Activated B cell treated with CpG ODN at 0.5 μM for 24 hours (primary cell): ENCODE measurements at regions not wholly inside any gene's neighbourhood (a gene's known extent, or its start where the extent isn't known, plus 50 kb on each side); places are given as distances from the start of the nearest gene placed in this dataset.

Experiments used
- ATAC-seq: fragments of 200-7000 bp; cut with Tn5 transposase; one replicate; pipeline ENCODE4 v1.10.0; 2021; ENCODE audit warnings: low read depth, mild to moderate bottlenecking, moderate library complexity
- CTCF ChIA-PET: fragments of 350-600 bp; sonication (Branson Sonifier 250); formaldehyde crosslinking; loops from one replicate; lab custom pipeline; 2021; ENCODE audit warnings: antibody characterized with exemption; lab: Charles Lee
- POLR2A ChIA-PET: fragments of 350-600 bp; sonication (Branson Sonifier 250); formaldehyde crosslinking; loops from one replicate; lab custom pipeline; 2021; ENCODE audit warnings: antibody characterized with exemption; lab: Charles Lee
- DNase-seq: peaks from one replicate; pipeline ENCODE4 v3.0.0; 2022
- H3K27ac Mint-ChIP-seq: one replicate; pipeline ENCODE4 v1.8.0; 2020; ENCODE audit warnings: mixed read lengths
- H3K27me3 Mint-ChIP-seq: one replicate; pipeline ENCODE4 v1.8.0; 2021; ENCODE audit warnings: mixed read lengths
- H3K36me3 Mint-ChIP-seq: one replicate; pipeline ENCODE4 v1.8.0; 2021; ENCODE audit warnings: low read depth, mixed read lengths
- H3K4me1 Mint-ChIP-seq: one replicate; pipeline ENCODE4 v1.8.0; 2021; ENCODE audit warnings: mixed read lengths
- H3K4me3 Mint-ChIP-seq: one replicate; pipeline ENCODE4 v1.8.0; 2020; ENCODE audit warnings: mild to moderate bottlenecking, mixed read lengths
- H3K9me3 Mint-ChIP-seq: one replicate; pipeline ENCODE4 v1.8.0; 2020; ENCODE audit warnings: mixed read lengths
- intact Hi-C: fragments of 100-400 bp; cut with micrococcal nuclease; formaldehyde crosslinking; loops from one replicate; pipeline ENCODE4 v1.15.1; 2024
- TF ChIP-seq, protein P1 (sequence below): fragments of 200-600 bp; IDR thresholded peaks from one replicate; pipeline ENCODE4 v1.8.0; 2022; ENCODE audit warnings: antibody characterized with exemption, mild to moderate bottlenecking

GRCh38 chr1:203401199-203401877, 50.4 kb upstream of the FMOD start:
- H3K4me3 Mint-ChIP-seq, result no peak overlapping the region
- CTCF ChIA-PET, result interaction anchor here (1.5 kb wide), 1 partner anchor 60 kb away, joined by 5 read pairs; no protein-coding TSS in a partner anchor

DNA sequence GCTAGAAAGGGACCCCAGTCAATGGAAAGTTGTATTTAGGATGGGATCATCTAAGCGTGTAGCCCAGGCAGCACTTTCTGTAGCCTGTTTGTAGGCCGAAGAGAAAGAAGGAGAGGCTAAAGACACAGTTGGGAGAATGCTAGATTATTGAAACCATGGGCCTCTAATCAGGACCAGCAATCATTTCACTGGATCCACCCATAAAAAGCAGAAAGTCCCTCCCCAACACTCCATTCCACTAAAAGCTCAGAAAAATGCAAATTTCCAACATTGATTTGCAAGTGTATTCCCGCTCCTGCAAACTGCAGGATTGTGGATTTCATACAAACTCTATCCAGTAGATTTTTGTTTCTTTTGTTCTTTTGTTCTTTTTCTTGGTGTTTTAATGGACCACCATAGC, 51.2 kb upstream of the FMOD start:
- Mint-ChIP-seq H3K36me3 (no peaks in the 10 kb centered on the region), H3K27me3 (peaks cover 27% of the 10 kb centered on the region), H3K27ac (no peak overlapping the region), H3K4me3 (no peak overlapping the region), H3K9me3 (no peaks in the 10 kb centered on the region), H3K4me1 (peaks cover 7% of the 10 kb centered on the region)
- ChIA-PET POLR2A (interaction anchor here (1.0 kb wide), 1 partner anchor 22 kb away, joined by 3 read pairs; no protein-coding TSS in a partner anchor), CTCF (interaction anchor here (0.9 kb wide), 1 partner anchor 60 kb away, joined by 4 read pairs; no protein-coding TSS in a partner anchor)
- no peak for ATAC-seq
- DNase-seq, result no peak
- TF ChIP-seq, protein P1, sequence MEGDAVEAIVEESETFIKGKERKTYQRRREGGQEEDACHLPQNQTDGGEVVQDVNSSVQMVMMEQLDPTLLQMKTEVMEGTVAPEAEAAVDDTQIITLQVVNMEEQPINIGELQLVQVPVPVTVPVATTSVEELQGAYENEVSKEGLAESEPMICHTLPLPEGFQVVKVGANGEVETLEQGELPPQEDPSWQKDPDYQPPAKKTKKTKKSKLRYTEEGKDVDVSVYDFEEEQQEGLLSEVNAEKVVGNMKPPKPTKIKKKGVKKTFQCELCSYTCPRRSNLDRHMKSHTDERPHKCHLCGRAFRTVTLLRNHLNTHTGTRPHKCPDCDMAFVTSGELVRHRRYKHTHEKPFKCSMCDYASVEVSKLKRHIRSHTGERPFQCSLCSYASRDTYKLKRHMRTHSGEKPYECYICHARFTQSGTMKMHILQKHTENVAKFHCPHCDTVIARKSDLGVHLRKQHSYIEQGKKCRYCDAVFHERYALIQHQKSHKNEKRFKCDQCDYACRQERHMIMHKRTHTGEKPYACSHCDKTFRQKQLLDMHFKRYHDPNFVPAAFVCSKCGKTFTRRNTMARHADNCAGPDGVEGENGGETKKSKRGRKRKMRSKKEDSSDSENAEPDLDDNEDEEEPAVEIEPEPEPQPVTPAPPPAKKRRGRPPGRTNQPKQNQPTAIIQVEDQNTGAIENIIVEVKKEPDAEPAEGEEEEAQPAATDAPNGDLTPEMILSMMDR, result no peak
- intact Hi-C loops, result no loop called here

More at GRCh38 chr1:203401199-203401877, 50.4 kb upstream of the FMOD start:
- no peaks in the 10 kb centered on the region for H3K36me3 Mint-ChIP-seq
- TF ChIP-seq, protein P1, result no peak
- peaks cover 32% of the 10 kb centered on the region for H3K27me3 Mint-ChIP-seq
- H3K9me3 Mint-ChIP-seq, result no peaks in the 10 kb centered on the region
- peaks cover 7% of the 10 kb centered on the region for H3K4me1 Mint-ChIP-seq
- no peak for DNase-seq
- POLR2A ChIA-PET, result no interaction called here
- no peak overlapping the region for H3K27ac Mint-ChIP-seq
- no peak for ATAC-seq
- intact Hi-C loops, result no loop called here

- TF ChIP-seq, protein P1, result no peak
- ATAC-seq (peak; percentile 28), DNase-seq (no peak)
- CTCF ChIA-PET, result interaction anchor here (0.9 kb wide), 1 partner anchor 59 kb away, joined by 4 read pairs; no protein-coding TSS in a partner anchor
- no peak overlapping the region for H3K4me3 Mint-ChIP-seq
- H3K4me1 Mint-ChIP-seq, result peaks cover 7% of the 10 kb centered on the region
- intact Hi-C loops, result no loop called here
- H3K36me3 Mint-ChIP-seq, result no peaks in the 10 kb centered on the region
- no peaks in the 10 kb centered on the region for H3K9me3 Mint-ChIP-seq
- POLR2A ChIA-PET, result interaction anchor here (1.0 kb wide), 1 partner anchor 22 kb away, joined by 3 read pairs; no protein-coding TSS in a partner anchor
- peaks cover 21% of the 10 kb centered on the region for H3K27me3 Mint-ChIP-seq
- H3K27ac Mint-ChIP-seq, result peak overlapping the region; percentile 19
Measured at GRCh38 chr1:203402629-203403337, 51.9 kb upstream of the FMOD start.

DNA sequence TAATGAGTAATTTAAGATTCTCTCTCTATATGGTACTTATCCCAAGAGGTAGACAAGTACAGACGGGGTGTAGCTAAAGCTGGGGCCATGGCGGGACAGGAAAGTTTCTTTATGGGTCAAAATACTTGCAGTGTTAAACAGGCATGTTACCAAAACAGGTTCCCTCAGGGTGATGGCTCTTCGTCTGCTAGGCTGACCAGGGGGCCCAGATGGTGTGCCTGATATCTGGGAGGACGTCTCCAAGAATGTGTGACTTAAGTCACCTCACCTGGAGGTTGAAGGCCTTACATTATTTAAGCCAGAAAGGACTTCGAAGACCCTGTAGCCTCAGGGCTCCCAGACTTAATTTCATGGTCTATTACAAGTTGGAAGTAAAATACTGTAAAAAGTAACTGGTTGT, 52.7 kb upstream of the FMOD start:
- intact Hi-C loops, result no loop called here
- peaks cover 7% of the 10 kb centered on the region for H3K4me1 Mint-ChIP-seq
- no peak for DNase-seq
- ChIA-PET CTCF (no interaction called here), POLR2A (no interaction called here)
- no peak for ATAC-seq
- H3K27me3 Mint-ChIP-seq, result peaks cover 13% of the 10 kb centered on the region
- H3K9me3 Mint-ChIP-seq, result no peaks in the 10 kb centered on the region
- no peaks in the 10 kb centered on the region for H3K36me3 Mint-ChIP-seq
- TF ChIP-seq, protein P1, result no peak
- H3K27ac Mint-ChIP-seq, result no peak overlapping the region
- H3K4me3 Mint-ChIP-seq, result no peak overlapping the region

DNA sequence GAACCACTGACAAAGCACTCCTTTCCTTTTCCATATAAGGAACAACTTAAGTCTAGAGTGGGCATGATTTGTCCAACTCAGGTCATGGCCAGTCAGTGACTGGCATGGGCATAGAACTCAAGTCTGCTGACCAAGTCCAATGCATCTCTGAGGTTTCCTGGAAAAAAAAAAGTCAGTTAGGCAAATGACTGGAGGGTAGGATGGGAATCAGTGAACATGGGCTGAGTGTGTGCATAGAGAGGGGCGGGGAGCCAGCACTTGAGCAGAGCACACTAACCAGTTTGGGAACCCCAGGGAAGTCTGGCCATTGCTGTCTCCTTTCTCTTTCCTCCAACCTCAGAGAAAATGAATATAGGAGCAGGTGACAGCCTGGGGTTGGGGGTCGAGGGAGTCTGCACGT, 53.6 kb upstream of the FMOD start:
- peaks cover 15% of the 10 kb centered on the region for H3K4me1 Mint-ChIP-seq
- peaks cover 12% of the 10 kb centered on the region for H3K27me3 Mint-ChIP-seq
- H3K27ac Mint-ChIP-seq, result no peak overlapping the region
- H3K4me3 Mint-ChIP-seq, result no peak overlapping the region
- TF ChIP-seq, protein P1, result no peak
- CTCF ChIA-PET, result no interaction called here
- DNase-seq, result no peak
- POLR2A ChIA-PET, result no interaction called here
- no peaks in the 10 kb centered on the region for H3K9me3 Mint-ChIP-seq
- no peaks in the 10 kb centered on the region for H3K36me3 Mint-ChIP-seq
- no peak for ATAC-seq
- intact Hi-C loops, result no loop called here
